CD4-positive, alpha-beta T cell treated with Interleukin-12 subunit alpha and Interleukin-12 subunit beta, for 1 hour (primary cell): ENCODE measurements at regions not wholly inside any gene's neighbourhood (a gene's known extent, or its start where the extent isn't known, plus 50 kb on each side); places are given as distances from the start of the nearest gene placed in this dataset.

Source experiments
- DNase-seq: peaks from one replicate; pipeline ENCODE4 v3.0.0-alpha.2; 2020

DNA sequence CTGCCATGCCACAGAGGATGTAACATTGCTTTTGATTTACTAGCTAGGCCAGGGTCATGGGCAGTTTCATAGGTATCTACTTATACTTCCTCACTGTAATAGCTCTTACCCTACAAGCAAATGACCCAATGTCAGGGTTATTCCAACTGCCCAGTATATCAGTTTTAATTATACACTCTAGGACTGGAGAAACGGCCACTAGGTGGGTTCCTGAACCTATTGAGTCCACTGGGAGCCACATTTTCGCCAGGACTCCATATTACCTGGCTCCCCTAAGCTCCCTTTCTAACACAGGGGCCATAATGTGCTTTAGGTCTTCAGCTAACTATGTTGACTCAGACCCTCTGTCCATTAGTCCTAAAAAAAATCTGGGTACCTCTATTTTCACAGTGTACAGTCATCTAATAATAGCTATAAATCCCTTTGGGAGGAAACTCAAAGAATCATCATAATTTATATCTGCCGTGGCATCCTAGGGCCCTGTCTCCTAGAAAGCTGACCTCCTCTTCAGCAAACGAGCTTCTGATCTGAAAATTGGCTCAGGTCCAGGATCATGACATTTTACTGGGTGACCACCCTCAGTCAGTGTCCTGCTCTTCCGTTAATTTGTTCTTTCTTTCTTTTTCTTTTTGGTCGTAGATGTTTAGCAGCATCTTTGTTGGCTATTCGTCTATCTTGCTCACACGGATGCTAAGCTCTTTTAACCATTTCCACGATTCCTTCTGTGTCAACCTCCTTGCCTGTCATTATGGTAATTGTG lies 244.3 kb downstream of the FAM76B start:
- no peak for DNase-seq

- no peak for DNase-seq
These were observed 245.3 kb downstream of the FAM76B start for GRCh38 chr11:95544095-95544856.

- DNase-seq = no peak
These were observed 246.6 kb downstream of the FAM76B start for GRCh38 chr11:95542868-95543551.

GRCh38 chr11:95541715-95542114 lies 247.9 kb downstream of the FAM76B start:
- DNase-seq = no peak

DNA sequence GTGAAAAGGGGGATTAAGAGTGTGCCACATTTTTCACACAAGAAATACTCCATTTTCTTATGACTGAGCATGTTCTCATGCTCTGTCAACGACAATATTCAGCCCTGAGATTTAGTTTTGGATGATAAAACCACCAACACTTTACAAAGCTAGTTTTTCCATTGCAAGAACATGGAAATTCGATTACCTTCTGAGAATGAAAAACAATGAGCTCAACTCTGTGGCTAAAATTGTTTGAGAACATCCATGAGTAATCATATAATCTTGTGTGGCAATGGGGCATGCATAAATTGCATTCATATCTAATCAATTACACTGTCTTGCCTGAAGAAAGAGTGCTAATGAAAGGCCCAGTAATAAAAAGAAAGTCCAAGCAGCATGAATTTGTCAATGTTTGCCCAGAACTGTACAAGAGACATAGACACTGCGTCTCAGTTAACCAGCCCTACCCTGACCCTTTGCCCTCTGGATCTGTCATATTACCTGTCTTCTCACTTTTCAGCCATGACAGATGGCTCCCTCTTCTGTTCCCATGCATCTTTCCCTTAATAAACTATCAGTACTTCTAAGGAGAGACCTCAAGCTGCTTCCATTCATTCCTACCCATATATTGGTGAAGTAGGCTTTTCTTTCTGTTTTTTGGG lies 253.4 kb downstream of the FAM76B start:
- no peak for DNase-seq

- DNase-seq = no peak
These were observed 254.8 kb downstream of the FAM76B start for GRCh38 chr11:95534809-95535208.

- DNase-seq = no peak
These were observed 255.4 kb downstream of the FAM76B start for GRCh38 chr11:95534226-95534625.

- no peak for DNase-seq
These were observed 258.5 kb downstream of the FAM76B start for GRCh38 chr11:95531116-95531515.

DNA sequence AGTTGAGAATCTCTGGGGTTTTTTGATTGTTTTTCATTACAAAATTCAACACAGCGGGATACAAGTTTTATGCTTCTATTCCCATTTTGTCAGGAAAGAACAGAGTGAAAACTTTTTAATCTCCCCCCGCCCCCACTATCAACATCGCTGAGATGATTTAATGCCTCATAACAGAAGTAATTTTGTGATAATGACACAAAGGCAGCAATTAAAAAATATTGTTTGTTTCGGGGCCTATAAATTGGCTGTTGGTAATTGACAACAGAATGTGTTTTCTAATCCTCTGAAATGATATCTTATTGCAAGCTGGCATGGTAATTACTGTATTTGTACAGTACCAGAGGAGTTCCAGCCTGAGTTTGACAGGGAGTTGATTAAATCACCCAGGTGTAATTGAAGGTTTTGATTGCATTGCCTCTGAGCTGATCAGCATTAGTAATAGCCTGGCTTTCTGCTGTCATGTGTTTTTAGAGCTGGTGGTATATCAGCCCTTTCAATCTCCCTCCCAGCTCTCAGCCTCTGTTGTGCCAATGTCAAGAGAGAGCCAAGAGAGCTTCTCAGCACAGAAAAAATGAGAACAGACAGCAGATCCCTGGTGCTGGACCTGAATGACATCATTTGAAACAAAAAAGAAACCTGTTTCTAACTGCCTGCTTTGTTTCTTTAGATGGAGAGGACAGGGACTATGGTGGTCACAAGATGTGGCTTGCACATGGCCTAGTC lies 265.1 kb downstream of the FAM76B start:
- DNase-seq = no peak

DNA sequence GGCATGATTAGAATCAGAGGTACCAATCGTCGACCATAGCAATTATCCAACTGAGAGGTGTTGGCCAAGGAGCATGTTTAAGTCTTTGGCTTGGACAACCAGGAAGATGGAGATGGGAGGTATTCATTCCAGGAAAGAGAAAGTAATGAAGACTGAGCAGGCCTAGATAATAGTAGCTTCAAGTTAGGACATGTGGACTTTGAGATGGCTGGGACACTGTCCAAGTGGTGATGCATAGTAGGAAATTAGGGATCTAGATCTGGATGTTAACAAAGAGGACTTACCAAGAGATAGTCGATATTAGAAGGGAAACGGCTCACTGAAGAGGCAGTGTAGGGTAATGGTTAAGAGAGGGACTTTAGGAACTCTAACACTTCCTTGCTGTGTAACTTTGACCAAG lies 266.7 kb downstream of the FAM76B start:
- DNase-seq = no peak

DNA sequence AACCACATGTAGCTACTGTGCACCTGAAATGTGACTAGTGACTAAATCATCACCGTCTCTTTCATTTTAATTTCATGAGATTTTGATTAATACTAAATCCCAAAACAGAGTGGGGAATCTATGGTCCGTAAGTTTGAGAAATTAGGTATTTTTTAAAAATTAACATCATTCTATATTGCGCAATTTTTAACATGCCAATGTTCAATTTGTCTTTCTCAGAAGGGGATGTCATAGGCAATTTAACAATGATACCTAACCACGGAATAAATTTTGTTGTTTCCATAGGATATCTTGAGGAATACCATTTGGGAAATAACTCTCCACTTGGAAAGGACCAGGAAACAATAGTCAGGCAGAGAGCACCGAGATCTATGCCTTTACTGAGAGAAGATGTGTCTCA lies 267.7 kb downstream of the FAM76B start:
- no peak for DNase-seq

DNA sequence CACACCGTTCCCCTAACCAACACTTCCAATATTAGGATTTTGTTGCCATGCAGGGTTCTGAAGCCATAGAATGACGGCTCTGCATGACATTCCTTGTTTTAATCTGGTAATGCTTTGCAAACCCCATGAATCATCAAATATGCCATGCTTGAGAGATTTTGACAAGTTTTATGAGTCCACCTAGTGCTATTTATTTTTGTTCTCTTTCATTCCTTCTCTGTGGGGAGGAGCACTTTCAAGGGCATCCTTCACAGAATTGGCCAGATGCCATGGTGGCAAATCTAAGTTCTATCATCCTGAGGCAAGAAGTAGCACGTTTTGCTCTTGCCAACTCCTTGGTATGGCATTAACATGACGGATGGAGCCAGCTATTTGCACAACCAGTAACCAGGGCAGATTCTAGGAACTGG lies 268.4 kb downstream of the FAM76B start:
- no peak for DNase-seq

- no peak for DNase-seq
These were observed 269.0 kb downstream of the FAM76B start for GRCh38 chr11:95520369-95521132.

DNA sequence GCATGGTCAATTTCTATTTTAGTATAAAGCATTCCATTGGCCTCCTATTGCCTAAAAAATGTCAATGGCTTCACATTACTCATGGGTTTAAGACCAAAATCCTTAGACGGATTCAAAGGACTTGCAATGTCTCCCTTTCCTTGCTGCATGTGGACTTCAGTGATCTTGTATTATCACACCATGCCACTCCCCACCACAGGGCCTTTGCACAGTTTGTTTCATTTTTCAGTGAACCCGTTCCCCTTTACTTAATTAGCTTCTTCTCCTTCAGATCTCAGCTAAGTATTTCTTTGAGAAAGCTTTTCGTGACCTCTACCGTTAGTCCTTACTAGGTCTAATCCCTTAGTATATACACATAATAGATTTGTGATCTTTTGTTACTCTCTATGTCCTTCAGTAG lies 269.7 kb downstream of the FAM76B start:
- DNase-seq = no peak

DNA sequence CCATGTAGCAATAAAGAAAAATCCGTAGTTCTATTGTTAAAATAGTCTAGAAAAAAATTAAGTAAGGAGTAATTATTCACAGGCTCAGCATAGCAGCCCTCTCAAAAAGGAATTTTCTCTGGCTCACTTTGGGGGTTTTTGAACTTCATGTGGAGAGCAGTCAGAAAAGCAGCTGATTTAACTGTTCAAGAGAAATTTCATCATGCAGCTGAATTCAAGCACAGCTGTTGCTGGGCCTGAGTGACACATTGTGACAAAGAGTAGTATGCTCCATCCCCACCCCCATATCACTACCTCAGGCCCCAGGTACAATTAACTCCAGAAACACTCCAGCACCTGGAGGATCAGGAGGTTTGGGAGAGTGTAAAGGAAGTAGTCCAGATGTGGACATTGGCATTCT lies 272.1 kb downstream of the FAM76B start:
- DNase-seq = no peak

GRCh38 chr11:95516786-95517185 lies 272.8 kb downstream of the FAM76B start:
- no peak for DNase-seq

DNA sequence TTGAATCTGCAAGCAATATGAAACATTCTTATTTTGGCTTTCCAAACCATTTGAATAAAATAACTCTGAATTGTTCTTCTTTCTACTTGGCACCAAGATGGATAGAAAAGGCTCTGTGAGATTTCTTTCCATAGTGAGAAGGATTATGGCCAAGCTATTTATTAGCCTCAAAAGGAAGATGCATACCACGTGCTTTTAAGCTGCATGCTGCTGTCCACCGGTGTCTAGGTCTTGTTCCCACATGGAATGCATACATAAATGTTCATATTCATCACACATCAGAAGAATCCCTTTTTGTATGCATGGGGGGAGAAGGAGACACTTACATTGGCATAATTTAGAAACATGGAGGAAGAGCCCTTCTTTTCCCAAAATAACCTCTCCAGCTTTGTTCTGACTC lies 273.4 kb downstream of the FAM76B start:
- no peak for DNase-seq

- DNase-seq = no peak
These were observed 274.2 kb downstream of the FAM76B start for GRCh38 chr11:95515371-95515770.

- DNase-seq = no peak
These were observed 275.0 kb downstream of the FAM76B start for GRCh38 chr11:95514416-95515110.

DNA sequence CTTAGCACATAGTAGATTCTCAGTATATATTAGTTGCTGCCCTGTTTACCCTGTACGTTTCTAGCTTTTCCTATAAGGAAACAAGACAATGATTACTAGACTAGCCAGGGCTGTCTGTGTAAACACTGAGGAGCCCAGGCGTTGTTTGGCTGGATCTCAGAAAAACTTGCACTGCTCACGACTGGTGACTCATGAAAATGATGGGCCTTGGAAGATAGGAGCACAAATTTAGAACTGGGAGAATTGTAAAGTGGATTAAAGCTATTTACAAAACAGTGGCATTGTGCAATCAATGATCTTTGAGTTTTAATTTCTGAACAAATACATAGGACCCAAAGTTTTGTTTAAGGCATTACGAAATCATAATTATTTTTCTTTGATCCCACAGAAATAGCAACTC lies 276.9 kb downstream of the FAM76B start:
- DNase-seq = no peak

- DNase-seq = no peak
These were observed 277.4 kb downstream of the FAM76B start for GRCh38 chr11:95512177-95512576.
